ENCODE measurements at regions not wholly inside any gene's neighbourhood (a gene's known extent, or its start where the extent isn't known, plus 50 kb on each side); places are given as distances from the start of the nearest gene placed in this dataset.

DNA sequence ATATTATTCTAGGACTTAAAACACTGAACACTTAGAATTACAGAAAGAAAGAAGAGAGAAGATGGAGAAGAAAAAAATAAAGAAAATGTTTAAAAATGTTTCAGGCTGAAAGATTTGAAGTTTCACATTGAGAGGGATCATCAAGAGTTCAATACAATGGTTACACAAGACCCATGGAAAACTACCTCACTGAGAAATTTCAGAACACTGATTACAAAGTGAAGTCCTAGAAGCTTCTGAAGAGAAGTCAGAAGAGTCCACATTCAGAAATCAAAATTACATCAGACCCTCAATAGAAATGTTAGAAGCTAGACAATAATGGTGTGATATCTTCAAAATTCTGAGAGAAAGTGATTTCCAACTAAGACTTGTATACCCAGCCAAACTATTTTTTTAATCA, 196.1 kb downstream of the MACC1 start:
- no peaks in the 10 kb centered on the region for H3K36me3 ChIP-seq (ENCODE audit: control insufficient read depth, insufficient read depth, low read length)
- H3K4me3 ChIP-seq (ENCODE audit: insufficient read depth, low read depth, low read length) = no peak overlapping the region
- H3K9me3 ChIP-seq (ENCODE audit: control insufficient read depth, low read length) = no peaks in the 10 kb centered on the region
- no peak overlapping the region for H3K27ac ChIP-seq (ENCODE audit: insufficient read depth, low read depth, low read length, poor library complexity, severe bottlenecking)
- no peaks in the 10 kb centered on the region for H3K4me1 ChIP-seq (ENCODE audit: control insufficient read depth, insufficient read depth, low read length)
- no peaks in the 10 kb centered on the region for H3K27me3 ChIP-seq (ENCODE audit: control insufficient read depth, insufficient read depth, low read length, poor library complexity, severe bottlenecking)

DNA sequence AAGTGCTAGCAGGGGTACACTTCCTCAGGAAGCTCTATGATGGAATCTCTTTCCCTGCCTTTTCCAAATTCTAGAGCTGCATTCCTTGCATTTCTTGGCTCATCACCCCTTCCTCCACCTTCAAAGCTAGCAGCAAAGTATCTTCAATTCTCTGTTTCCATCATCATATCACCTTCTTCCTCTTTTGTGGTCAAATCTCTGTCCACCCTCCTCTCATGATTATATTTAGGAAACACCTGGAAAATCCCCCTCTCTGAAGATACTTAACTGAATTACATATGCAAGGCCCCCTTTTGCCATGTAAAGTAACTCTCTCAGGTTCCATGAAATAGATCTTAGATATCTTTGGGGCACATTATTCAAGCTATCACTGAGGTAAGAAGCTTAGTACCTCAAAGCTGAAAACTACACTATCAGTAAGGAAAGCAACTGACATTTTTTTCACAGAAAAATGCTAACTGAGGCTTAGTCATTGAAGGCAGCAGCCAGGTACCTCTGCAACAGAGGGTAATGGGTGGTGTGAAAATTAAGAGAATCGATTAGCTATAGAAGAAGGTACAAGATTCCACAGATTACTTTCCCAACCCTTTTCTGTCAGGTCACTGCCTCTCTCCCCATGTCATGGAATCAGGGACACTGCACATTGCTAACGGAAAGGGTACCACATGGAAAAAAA, 197.3 kb downstream of the MACC1 start:
- Histone ChIP-seq H3K27me3 (ENCODE audit: control insufficient read depth, insufficient read depth, low read length, poor library complexity, severe bottlenecking) (no peaks in the 10 kb centered on the region), H3K4me1 (ENCODE audit: control insufficient read depth, insufficient read depth, low read length) (no peaks in the 10 kb centered on the region), H3K27ac (ENCODE audit: insufficient read depth, low read depth, low read length, poor library complexity, severe bottlenecking) (no peak overlapping the region), H3K9me3 (ENCODE audit: control insufficient read depth, low read length) (no peaks in the 10 kb centered on the region), H3K4me3 (ENCODE audit: insufficient read depth, low read depth, low read length) (no peak overlapping the region), H3K36me3 (ENCODE audit: control insufficient read depth, insufficient read depth, low read length) (no peaks in the 10 kb centered on the region)
- WGBS, 2 experiments = 92 to 95% methylated on average over 2 of the region's 2 CpGs

DNA sequence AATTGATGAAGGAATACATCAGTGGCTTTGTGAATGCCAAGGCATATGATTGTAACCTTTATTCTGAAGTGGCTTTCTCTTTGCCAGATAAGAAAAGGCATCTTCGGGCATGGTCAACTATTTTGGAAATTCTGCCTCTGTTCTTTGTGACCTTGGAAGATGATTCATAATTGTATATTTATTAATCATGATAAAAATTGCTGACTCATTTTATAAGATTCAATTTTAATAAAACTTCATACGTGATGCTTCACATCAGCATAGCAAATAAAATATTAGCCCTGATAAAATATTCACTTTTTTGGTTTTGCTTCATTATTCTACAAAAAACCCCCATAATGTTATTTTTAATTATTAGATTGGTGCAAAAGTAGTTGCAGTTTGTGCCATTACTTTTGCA, 200.5 kb downstream of the MACC1 start:
- Histone ChIP-seq H3K27me3 (ENCODE audit: control insufficient read depth, insufficient read depth, low read length, poor library complexity, severe bottlenecking) (no peaks in the 10 kb centered on the region), H3K4me3 (ENCODE audit: insufficient read depth, low read depth, low read length) (no peak overlapping the region), H3K9me3 (ENCODE audit: control insufficient read depth, low read length) (no peaks in the 10 kb centered on the region), H3K36me3 (ENCODE audit: control insufficient read depth, insufficient read depth, low read length) (no peaks in the 10 kb centered on the region), H3K4me1 (ENCODE audit: control insufficient read depth, insufficient read depth, low read length) (no peaks in the 10 kb centered on the region), H3K27ac (ENCODE audit: insufficient read depth, low read depth, low read length, poor library complexity, severe bottlenecking) (no peak overlapping the region)
- 60 to 100% methylated on average over 1 of the region's 2 CpGs for WGBS, 2 experiments

DNA sequence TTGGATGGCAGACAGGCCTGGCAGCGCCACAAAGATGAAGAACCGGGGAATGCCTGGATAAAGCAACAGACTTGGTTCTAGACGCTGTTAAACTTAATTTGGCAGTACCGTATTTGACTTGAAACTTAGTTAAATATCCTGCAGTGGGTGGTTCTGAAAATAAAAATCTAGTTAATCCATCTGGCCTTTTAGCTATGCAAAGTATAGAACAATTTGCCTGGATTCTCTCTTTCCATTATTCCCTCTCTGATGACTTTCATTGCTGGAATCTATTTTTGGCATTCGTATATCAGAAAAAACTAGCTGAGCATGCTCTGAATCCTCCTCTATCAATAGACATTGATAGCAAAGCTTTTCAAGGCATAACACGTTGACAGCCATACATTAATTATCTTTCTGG, 203.6 kb downstream of the MACC1 start:
- Histone ChIP-seq H3K4me1 (ENCODE audit: control insufficient read depth, insufficient read depth, low read length) (no peaks in the 10 kb centered on the region), H3K27ac (ENCODE audit: insufficient read depth, low read depth, low read length, poor library complexity, severe bottlenecking) (no peak overlapping the region), H3K9me3 (ENCODE audit: control insufficient read depth, low read length) (no peaks in the 10 kb centered on the region), H3K4me3 (ENCODE audit: insufficient read depth, low read depth, low read length) (no peak overlapping the region), H3K36me3 (ENCODE audit: control insufficient read depth, insufficient read depth, low read length) (no peaks in the 10 kb centered on the region), H3K27me3 (ENCODE audit: control insufficient read depth, insufficient read depth, low read length, poor library complexity, severe bottlenecking) (no peaks in the 10 kb centered on the region)
- 93 to 94% methylated on average over 5 to 6 of the region's 6 CpGs for WGBS, 2 experiments

DNA sequence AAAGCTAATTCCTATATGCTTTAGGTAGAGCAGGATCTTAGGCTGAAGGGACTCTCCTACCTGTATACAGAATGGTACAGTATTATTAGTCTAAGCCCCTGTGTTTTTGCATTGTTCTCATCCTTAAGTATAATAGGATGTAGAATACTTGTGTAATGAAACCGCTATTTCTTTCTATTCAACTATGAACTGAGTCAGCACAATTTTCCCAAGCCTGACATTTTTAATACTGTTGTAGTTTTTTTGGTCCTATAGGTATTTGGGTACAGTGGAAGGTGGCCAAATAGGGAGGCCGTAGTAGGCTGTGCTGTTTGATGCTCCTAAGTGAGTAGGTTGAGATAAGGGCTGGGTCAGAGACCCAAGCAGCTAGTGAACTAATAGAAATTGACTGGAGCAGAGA, 205.1 kb downstream of the MACC1 start:
- WGBS, 2 experiments = 84 to 96% methylated on average over 1 of the region's 2 CpGs
- Histone ChIP-seq H3K4me1 (ENCODE audit: control insufficient read depth, insufficient read depth, low read length) (no peaks in the 10 kb centered on the region), H3K4me3 (ENCODE audit: insufficient read depth, low read depth, low read length) (no peak overlapping the region), H3K9me3 (ENCODE audit: control insufficient read depth, low read length) (no peaks in the 10 kb centered on the region), H3K27ac (ENCODE audit: insufficient read depth, low read depth, low read length, poor library complexity, severe bottlenecking) (no peak overlapping the region), H3K36me3 (ENCODE audit: control insufficient read depth, insufficient read depth, low read length) (no peaks in the 10 kb centered on the region), H3K27me3 (ENCODE audit: control insufficient read depth, insufficient read depth, low read length, poor library complexity, severe bottlenecking) (no peaks in the 10 kb centered on the region)

DNA sequence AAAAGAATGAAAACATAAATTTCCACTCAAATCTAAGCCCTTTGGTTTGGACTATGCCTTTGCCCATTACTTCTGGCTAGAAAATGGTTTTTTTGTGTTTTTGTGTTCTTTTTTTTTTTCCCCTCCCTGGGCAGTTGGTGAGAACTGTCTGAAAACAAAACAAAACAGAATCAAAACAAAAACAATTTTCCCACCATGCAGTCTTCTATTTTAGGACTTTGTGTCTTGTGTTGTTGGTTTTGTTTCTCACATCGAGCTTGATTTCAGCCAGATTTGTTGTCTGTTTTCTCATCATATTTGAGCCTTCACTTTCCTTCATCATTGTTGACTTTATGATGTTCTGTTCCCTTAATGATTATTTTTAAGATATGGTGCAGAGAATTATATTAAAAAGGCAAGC, 206.3 kb downstream of the MACC1 start:
- 100% methylated on average over 1 of the region's 1 CpG; no CpG with 5 or more reads in 1 of the 2 experiments for WGBS, 2 experiments
- Histone ChIP-seq H3K9me3 (ENCODE audit: control insufficient read depth, low read length) (no peaks in the 10 kb centered on the region), H3K4me3 (ENCODE audit: insufficient read depth, low read depth, low read length) (no peak overlapping the region), H3K27ac (ENCODE audit: insufficient read depth, low read depth, low read length, poor library complexity, severe bottlenecking) (no peak overlapping the region), H3K4me1 (ENCODE audit: control insufficient read depth, insufficient read depth, low read length) (no peaks in the 10 kb centered on the region), H3K27me3 (ENCODE audit: control insufficient read depth, insufficient read depth, low read length, poor library complexity, severe bottlenecking) (no peaks in the 10 kb centered on the region), H3K36me3 (ENCODE audit: control insufficient read depth, insufficient read depth, low read length) (no peaks in the 10 kb centered on the region)

DNA sequence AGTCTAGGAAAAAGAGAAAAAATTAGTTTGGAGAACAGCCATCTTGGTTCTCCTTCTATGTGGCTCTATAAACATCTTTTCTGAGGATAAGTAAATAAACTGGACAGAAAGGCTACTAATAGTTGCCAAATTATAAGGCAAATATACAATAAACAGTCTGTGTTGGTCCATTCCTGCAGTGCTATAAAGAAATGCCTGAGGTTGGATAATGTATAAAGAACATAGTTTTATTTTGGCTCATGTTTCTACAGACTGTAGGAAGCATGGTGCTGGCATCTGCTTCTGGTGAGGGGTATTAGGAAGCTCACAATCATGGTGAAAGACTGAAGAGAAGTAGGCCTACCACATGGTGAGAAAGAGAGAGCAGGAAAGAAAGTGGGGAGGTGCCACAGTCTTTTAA, 209.7 kb downstream of the MACC1 start:
- H3K9me3 ChIP-seq (ENCODE audit: control insufficient read depth, low read length) = no peaks in the 10 kb centered on the region
- no peak overlapping the region for H3K4me3 ChIP-seq (ENCODE audit: insufficient read depth, low read depth, low read length)
- H3K27me3 ChIP-seq (ENCODE audit: control insufficient read depth, insufficient read depth, low read length, poor library complexity, severe bottlenecking) = no peaks in the 10 kb centered on the region
- no peaks in the 10 kb centered on the region for H3K36me3 ChIP-seq (ENCODE audit: control insufficient read depth, insufficient read depth, low read length)
- no peak overlapping the region for H3K27ac ChIP-seq (ENCODE audit: insufficient read depth, low read depth, low read length, poor library complexity, severe bottlenecking)
- H3K4me1 ChIP-seq (ENCODE audit: control insufficient read depth, insufficient read depth, low read length) = no peaks in the 10 kb centered on the region

DNA sequence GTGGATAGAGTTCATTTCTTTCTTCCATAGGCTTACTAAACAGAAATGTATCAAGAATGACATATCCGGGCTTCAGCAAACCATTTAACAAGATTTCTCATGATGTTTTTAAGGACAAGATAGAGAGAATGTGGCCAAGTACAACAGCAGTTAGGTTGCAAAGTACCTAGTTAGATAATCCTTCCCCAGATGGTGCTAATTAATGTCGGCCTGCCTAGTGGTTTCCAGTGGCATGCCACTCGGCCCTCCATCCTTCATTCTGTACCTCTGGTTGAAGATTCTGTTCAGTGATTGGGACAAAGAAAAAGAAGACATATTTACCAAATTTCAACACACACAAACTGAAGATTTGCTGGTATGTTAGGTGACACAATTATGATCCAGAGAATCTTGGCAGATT, 212.1 kb downstream of the MACC1 start:
- H3K36me3 ChIP-seq (ENCODE audit: control insufficient read depth, insufficient read depth, low read length) = no peaks in the 10 kb centered on the region
- no peaks in the 10 kb centered on the region for H3K4me1 ChIP-seq (ENCODE audit: control insufficient read depth, insufficient read depth, low read length)
- no peaks in the 10 kb centered on the region for H3K27me3 ChIP-seq (ENCODE audit: control insufficient read depth, insufficient read depth, low read length, poor library complexity, severe bottlenecking)
- no peak overlapping the region for H3K27ac ChIP-seq (ENCODE audit: insufficient read depth, low read depth, low read length, poor library complexity, severe bottlenecking)
- no peak overlapping the region for H3K4me3 ChIP-seq (ENCODE audit: insufficient read depth, low read depth, low read length)
- no peaks in the 10 kb centered on the region for H3K9me3 ChIP-seq (ENCODE audit: control insufficient read depth, low read length)
- WGBS, 2 experiments = 92 to 96% methylated on average over 3 of the region's 3 CpGs

DNA sequence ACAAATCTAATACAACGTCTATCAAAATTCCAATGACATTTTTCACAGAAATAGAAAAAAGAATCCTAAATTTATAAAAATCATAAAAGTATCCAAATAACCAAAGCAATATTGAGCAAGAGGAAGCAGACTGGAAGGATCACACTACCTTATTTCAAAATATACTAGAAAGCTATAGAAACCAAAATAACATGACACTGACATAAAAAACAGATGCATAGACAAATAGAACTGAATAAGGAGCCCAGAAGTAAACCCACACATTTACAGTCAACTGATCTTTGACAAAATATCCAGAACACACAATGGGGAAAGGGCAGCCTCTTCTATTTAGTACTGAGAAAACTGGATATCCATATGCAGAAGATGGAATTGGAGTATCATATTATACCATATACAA, 217.5 kb downstream of the MACC1 start:
- no peak overlapping the region for H3K27ac ChIP-seq (ENCODE audit: insufficient read depth, low read depth, low read length, poor library complexity, severe bottlenecking)
- no peaks in the 10 kb centered on the region for H3K36me3 ChIP-seq (ENCODE audit: control insufficient read depth, insufficient read depth, low read length)
- no peaks in the 10 kb centered on the region for H3K9me3 ChIP-seq (ENCODE audit: control insufficient read depth, low read length)
- no peaks in the 10 kb centered on the region for H3K4me1 ChIP-seq (ENCODE audit: control insufficient read depth, insufficient read depth, low read length)
- no peaks in the 10 kb centered on the region for H3K27me3 ChIP-seq (ENCODE audit: control insufficient read depth, insufficient read depth, low read length, poor library complexity, severe bottlenecking)
- 89% methylated on average over 1 of the region's 1 CpG; no CpG with 5 or more reads in 1 of the 2 experiments for WGBS, 2 experiments
- no peak overlapping the region for H3K4me3 ChIP-seq (ENCODE audit: insufficient read depth, low read depth, low read length)

DNA sequence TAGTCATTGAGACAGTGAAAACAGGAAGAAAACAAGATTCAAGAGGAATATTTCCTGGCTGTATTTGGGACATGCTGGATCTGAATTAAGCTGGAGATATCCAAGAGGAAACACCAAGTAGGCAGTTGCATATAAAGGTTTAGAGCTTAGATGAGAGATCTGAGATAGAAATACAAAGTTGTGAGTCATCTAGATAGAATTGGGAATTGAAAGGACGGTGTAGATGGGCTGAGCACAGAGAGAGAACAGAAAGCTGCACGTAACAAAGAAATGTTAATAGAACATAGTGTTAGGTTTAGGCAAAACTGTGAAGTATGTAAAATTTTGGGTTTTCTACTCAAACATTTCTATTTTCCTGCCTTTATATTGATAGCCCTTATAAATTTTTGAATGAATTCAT, 218.5 kb upstream of the TMEM196 start:
- Histone ChIP-seq H3K27me3 (ENCODE audit: control insufficient read depth, insufficient read depth, low read length, poor library complexity, severe bottlenecking) (no peaks in the 10 kb centered on the region), H3K4me3 (ENCODE audit: insufficient read depth, low read depth, low read length) (no peak overlapping the region), H3K36me3 (ENCODE audit: control insufficient read depth, insufficient read depth, low read length) (no peaks in the 10 kb centered on the region), H3K27ac (ENCODE audit: insufficient read depth, low read depth, low read length, poor library complexity, severe bottlenecking) (no peak overlapping the region), H3K4me1 (ENCODE audit: control insufficient read depth, insufficient read depth, low read length) (no peaks in the 10 kb centered on the region), H3K9me3 (ENCODE audit: control insufficient read depth, low read length) (no peaks in the 10 kb centered on the region)
- 91 to 93% methylated on average over 2 of the region's 2 CpGs for WGBS, 2 experiments

DNA sequence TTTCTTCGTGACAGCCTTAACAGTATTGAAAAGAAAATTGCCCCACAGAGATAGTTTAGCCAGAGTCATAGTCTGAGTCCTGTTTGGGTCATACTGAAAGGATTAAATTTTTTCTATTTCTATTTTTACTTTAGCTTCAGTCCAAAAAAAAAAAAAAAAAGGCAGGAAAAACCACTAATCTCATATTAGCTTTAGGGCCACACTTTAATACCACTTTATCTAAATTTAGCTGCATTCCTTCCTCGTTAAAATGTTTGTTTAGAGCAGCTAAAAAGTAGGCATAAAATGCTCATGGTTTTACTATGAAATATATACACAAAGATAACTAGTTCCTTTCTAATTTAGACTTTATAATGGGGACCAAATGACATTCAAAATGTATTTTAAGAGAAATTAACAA, 216.5 kb upstream of the TMEM196 start:
- H3K4me3 ChIP-seq (ENCODE audit: insufficient read depth, low read depth, low read length) = no peak overlapping the region
- no peaks in the 10 kb centered on the region for H3K4me1 ChIP-seq (ENCODE audit: control insufficient read depth, insufficient read depth, low read length)
- WGBS, 2 experiments = 88 to 97% methylated on average over 1 to 2 of the region's 2 CpGs
- H3K27ac ChIP-seq (ENCODE audit: insufficient read depth, low read depth, low read length, poor library complexity, severe bottlenecking) = no peak overlapping the region
- H3K36me3 ChIP-seq (ENCODE audit: control insufficient read depth, insufficient read depth, low read length) = no peaks in the 10 kb centered on the region
- H3K27me3 ChIP-seq (ENCODE audit: control insufficient read depth, insufficient read depth, low read length, poor library complexity, severe bottlenecking) = no peaks in the 10 kb centered on the region
- H3K9me3 ChIP-seq (ENCODE audit: control insufficient read depth, low read length) = no peaks in the 10 kb centered on the region

Measured in ectodermal cell (in vitro differentiated cells).